Caco-2 (cell line): ENCODE measurements at regions not wholly inside any gene's neighbourhood (a gene's known extent, or its start where the extent isn't known, plus 50 kb on each side); places are given as distances from the start of the nearest gene placed in this dataset.

Experiments used
- BruUV-seq: library from RNA; stranded (reverse); fragments of 400-500 nt; replicated peaks from 2 replicates; lab custom pipeline; 2021; lab: Mats Ljungman, UMichigan
- CTCF ChIA-PET: fragments of 300-600 bp; sonication (Branson Sonifier 250); formaldehyde crosslinking; loops from one replicate; lab custom pipeline; 2022; ENCODE audit warnings: antibody characterized with exemption; lab: Charles Lee
- POLR2A ChIA-PET: fragments of 300-600 bp; sonication (Branson Sonifier 250); formaldehyde crosslinking; loops from one replicate; lab custom pipeline; 2022; ENCODE audit warnings: antibody characterized with exemption; lab: Charles Lee
- DNase-seq, 2 experiments: peaks; one replicate each; pipeline versions ENCODE4 v3.0.0 to v3.0.0-alpha.2; 2020 to 2022
- H3K27me3 ChIP-seq: replicated peaks from 2 replicates; pipeline ENCODE4 v1.6.0; 2011; ENCODE audit warnings: low read length; ENCODE audit not compliant: control insufficient read depth, insufficient read depth
- H3K36me3 ChIP-seq: 2 replicates; pipeline ENCODE4 v1.5.1; 2011; ENCODE audit warnings: low read length; ENCODE audit not compliant: control insufficient read depth, insufficient read depth
- H3K4me1 ChIP-seq: fragments of 250-450 bp; sonication (Bioruptor Pico); 2 replicates; pipeline ENCODE4 v1.5.1; 2020; ENCODE audit warnings: mild to moderate bottlenecking
- H3K4me3 ChIP-seq: 2 replicates; pipeline ENCODE4 v1.5.1; 2011; ENCODE audit warnings: low read depth, mild to moderate bottlenecking, control low read depth, low read length
- H3K9me3 ChIP-seq: fragments of 250-450 bp; sonication (Bioruptor Pico); 2 replicates; pipeline ENCODE4 v1.5.1; 2020; ENCODE audit warnings: mild to moderate bottlenecking, moderate library complexity
- H3K27ac Mint-ChIP-seq: one replicate; pipeline ENCODE4 v1.8.0; 2022; ENCODE audit warnings: mixed read lengths; ENCODE audit not compliant: unreplicated experiment
- H3K27me3 Mint-ChIP-seq: one replicate; pipeline ENCODE4 v1.8.0; 2022; ENCODE audit warnings: mixed read lengths; ENCODE audit not compliant: insufficient read depth, unreplicated experiment
- H3K36me3 Mint-ChIP-seq: one replicate; pipeline ENCODE4 v1.8.0; 2022; ENCODE audit warnings: mild to moderate bottlenecking, mixed read lengths; ENCODE audit not compliant: insufficient read depth, unreplicated experiment
- H3K4me1 Mint-ChIP-seq: one replicate; pipeline ENCODE4 v1.8.0; 2022; ENCODE audit warnings: low read depth, mixed read lengths; ENCODE audit not compliant: unreplicated experiment
- H3K4me3 Mint-ChIP-seq: one replicate; pipeline ENCODE4 v1.8.0; 2022; ENCODE audit warnings: mild to moderate bottlenecking, moderate library complexity, mixed read lengths; ENCODE audit not compliant: unreplicated experiment
- H3K9me3 Mint-ChIP-seq: one replicate; pipeline ENCODE4 v1.8.0; 2022; ENCODE audit warnings: mixed read lengths; ENCODE audit not compliant: unreplicated experiment
- CTCF ChIP-seq, 2 experiments: fragments of 200-600 bp in 1 of 2; IDR thresholded peaks; 1 replicate in 1 of 2; 2 replicates in 1 of 2; pipeline versions ENCODE4 v1.5.1 to v1.8.0; 2011 to 2022; ENCODE audit warnings: antibody characterized with exemption in 1 of 2, control low read depth in 1 of 2, inconsistent platforms in 1 of 2, low read depth in 1 of 2, low read length in 1 of 2, mild to moderate bottlenecking in 1 of 2, moderate library complexity in 1 of 2; ENCODE audit not compliant: insufficient read depth in 1 of 2, severe bottlenecking in 1 of 2, unreplicated experiment in 1 of 2
- intact Hi-C: fragments of 100-400 bp; cut with micrococcal nuclease; formaldehyde crosslinking; loops from one replicate; pipeline ENCODE4 v1.10.0; 2022; ENCODE audit not compliant: unreplicated experiment

- no peaks in the 10 kb centered on the region for H3K27me3 ChIP-seq
- no peak overlapping the region for H3K27ac Mint-ChIP-seq
- no peaks in the 10 kb centered on the region for H3K36me3 Mint-ChIP-seq
- no peak for DNase-seq
- H3K4me3 Mint-ChIP-seq = no peak overlapping the region
- peaks cover 18% of the 10 kb centered on the region; the same call in 1 of the 2 replicates for H3K9me3 ChIP-seq
- H3K27me3 Mint-ChIP-seq = peaks cover 4% of the 10 kb centered on the region
- no peaks in the 10 kb centered on the region for H3K4me1 ChIP-seq
- intact Hi-C loops = no loop called here
- H3K4me1 Mint-ChIP-seq = no peaks in the 10 kb centered on the region
- BruUV-seq = no TSS peak
- H3K36me3 ChIP-seq = no peaks in the 10 kb centered on the region
- POLR2A ChIA-PET = no interaction called here
- peaks cover 39% of the 10 kb centered on the region for H3K9me3 Mint-ChIP-seq
- no peak for TF ChIP-seq CTCF (IDR thresholded peaks at IDR 0.05; ENCODE audit: insufficient read depth in 1 of 2, low read depth in 1 of 2, low read length in 1 of 2, severe bottlenecking in 1 of 2, unreplicated experiment in 1 of 2)
- CTCF ChIA-PET = no interaction called here
- H3K4me3 ChIP-seq = no peak overlapping the region
These were observed 67.0 kb upstream of the MSX1 start for GRCh38 chr4:4792466-4792865.

GRCh38 chr4:4791299-4792111 lies 68.0 kb upstream of the MSX1 start:
- no peak for DNase-seq
- BruUV-seq = no TSS peak
- Mint-ChIP-seq H3K9me3 (peaks cover 43% of the 10 kb centered on the region), H3K27ac (no peak overlapping the region), H3K4me1 (no peaks in the 10 kb centered on the region), H3K36me3 (no peaks in the 10 kb centered on the region), H3K27me3 (peaks cover 4% of the 10 kb centered on the region), H3K4me3 (no peak overlapping the region)
- intact Hi-C loops = no loop called here
- CTCF ChIA-PET = no interaction called here
- no peaks in the 10 kb centered on the region for H3K36me3 ChIP-seq
- H3K4me3 ChIP-seq = no peak overlapping the region
- H3K27me3 ChIP-seq = no peaks in the 10 kb centered on the region
- no peaks in the 10 kb centered on the region for H3K4me1 ChIP-seq
- POLR2A ChIA-PET = no interaction called here
- no peak for TF ChIP-seq CTCF (IDR thresholded peaks at IDR 0.05; ENCODE audit: insufficient read depth in 1 of 2, low read depth in 1 of 2, low read length in 1 of 2, severe bottlenecking in 1 of 2, unreplicated experiment in 1 of 2)
- H3K9me3 ChIP-seq = peaks cover 18% of the 10 kb centered on the region; the same call in 1 of the 2 replicates

GRCh38 chr4:4789462-4789861 lies 70.0 kb upstream of the MSX1 start:
- no peak for TF ChIP-seq CTCF (IDR thresholded peaks at IDR 0.05; ENCODE audit: insufficient read depth in 1 of 2, low read depth in 1 of 2, low read length in 1 of 2, severe bottlenecking in 1 of 2, unreplicated experiment in 1 of 2)
- no TSS peak for BruUV-seq
- no peak overlapping the region for H3K4me3 ChIP-seq
- intact Hi-C loops = no loop called here
- Mint-ChIP-seq H3K4me3 (no peak overlapping the region), H3K36me3 (no peaks in the 10 kb centered on the region), H3K4me1 (no peaks in the 10 kb centered on the region), H3K27me3 (peaks cover 4% of the 10 kb centered on the region), H3K27ac (no peak overlapping the region), H3K9me3 (peaks cover 43% of the 10 kb centered on the region)
- CTCF ChIA-PET = no interaction called here
- H3K9me3 ChIP-seq = peaks cover 18% of the 10 kb centered on the region; the same call in 1 of the 2 replicates
- DNase-seq = no peak
- H3K27me3 ChIP-seq = no peaks in the 10 kb centered on the region
- H3K36me3 ChIP-seq = no peaks in the 10 kb centered on the region
- H3K4me1 ChIP-seq = no peaks in the 10 kb centered on the region
- POLR2A ChIA-PET = no interaction called here
